Spleen (tissue), 11 donors: ENCODE measurements at regions not wholly inside any gene's neighbourhood (a gene's known extent, or its start where the extent isn't known, plus 50 kb on each side); places are given as distances from the start of the nearest gene placed in this dataset.
"Not testable (repeated sequence)": the region's sequence is repeated elsewhere in the genome, so short reads cannot be mapped to it uniquely, and the experiment has no call there.

Experiments used
- DNase-seq: peaks from one replicate; pipeline ENCODE4 v3.0.0-alpha.2; 2020
- H3K27ac ChIP-seq, 8 donors: fragments of 200-600 bp; sonication (generic) in 7 of 8; 1 replicate in 4 of 8; 2 replicates in 4 of 8; pipeline versions ENCODE4 v1.5.0 to v1.8.0; 2016 to 2021; ENCODE audit warnings: inconsistent platforms in 4 of 8, mild to moderate bottlenecking in 4 of 8, moderate library complexity in 1 of 8
- H3K27me3 ChIP-seq, 7 donors: fragments of 200-600 bp; sonication (generic) in 6 of 7; replicated peaks in 1 of 7; 1 replicate in 4 of 7; 2 replicates in 3 of 7; pipeline versions ENCODE4 v1.5.0 to v1.8.0; 2016 to 2021; ENCODE audit warnings: inconsistent platforms in 3 of 7, mild to moderate bottlenecking in 1 of 7
- H3K36me3 ChIP-seq, 6 donors: fragments of 200-600 bp; sonication (generic) in 5 of 6; 1 replicate in 4 of 6; 2 replicates in 2 of 6; pipeline versions ENCODE4 v1.5.0 to v1.8.0; 2016 to 2021; ENCODE audit warnings: inconsistent platforms in 2 of 6
- H3K4me1 ChIP-seq, 6 donors: fragments of 200-600 bp; sonication (generic) in 5 of 6; 1 replicate in 3 of 6; 2 replicates in 3 of 6; pipeline versions ENCODE4 v1.5.0 to v1.8.0; 2016 to 2021; ENCODE audit warnings: inconsistent platforms in 3 of 6
- H3K4me3 ChIP-seq, 8 donors: fragments of 200-600 bp; sonication (generic) in 7 of 8; 1 replicate in 4 of 8; 2 replicates in 4 of 8; pipeline versions ENCODE4 v1.5.0 to v1.8.0; 2016 to 2021; ENCODE audit warnings: inconsistent platforms in 4 of 8, mild to moderate bottlenecking in 4 of 8, moderate library complexity in 2 of 8
- H3K9me3 ChIP-seq, 8 donors: fragments of 200-600 bp; sonication (generic) in 7 of 8; 1 replicate in 4 of 8; 2 replicates in 4 of 8; pipeline versions ENCODE4 v1.5.0 to v1.8.0; 2016 to 2021; ENCODE audit warnings: inconsistent platforms in 4 of 8
- POLR2A ChIP-seq, 3 donors: fragments of 450-650 bp; IDR thresholded peaks; one replicate each; pipeline ENCODE4 v1.5.1; 2017; ENCODE audit warnings: antibody characterized with exemption in 3 of 3, mild to moderate bottlenecking in 1 of 3
- POLR2AphosphoS5 ChIP-seq, 3 donors: sonication (generic); formaldehyde crosslinking; IDR thresholded peaks; one replicate each; pipeline ENCODE4 v1.5.1; 2017; ENCODE audit warnings: antibody characterized with exemption in 3 of 3
- WGBS, 5 donors: extraction: QIAGEN DNeasy Blood & Tissue Kit in 3 of 5; methylation state at CpG; one replicate each; pipeline versions ENCODE4 v1.1.5 to v1.1.7; 2013 to 2018; 5-methylcytosine and 5-hydroxymethylcytosine counted together
- intact Hi-C: fragments of 100-400 bp; cut with DNase I; formaldehyde crosslinking; loops from one replicate; pipeline ENCODE4 v1.15.0; 2023; ENCODE audit warnings: low total_unique reads
- TF ChIP-seq, protein P1 (sequence below), 11 experiments: fragments of 200-600 bp in 7 of 11; fragments of 450-650 bp in 4 of 11; sonication (generic) in 4 of 11; IDR thresholded peaks in 8 of 11; conservative IDR thresholded peaks in 3 of 11; 1 replicate in 7 of 11; 2 replicates in 4 of 11; pipeline versions ENCODE4 v1.4.0 to v1.8.0; 2016 to 2021; ENCODE audit warnings: antibody characterized with exemption in 11 of 11, inconsistent platforms in 4 of 11, mild to moderate bottlenecking in 1 of 11
- donor health status: healthy with polysubstance abuse.
- donor health status: DM: no; HTN: no; CAD: no; lungs with moderate emphysema.
- donor health status: DM: no; HTN: no; CAD: no.
- donor health status: Bipolar disorder and iron deficiency.
- donor health status: healthy.
- donor health status: DM: no; HTN: no; CAD: no.
- donor health status: DM: yes; HTN: yes; CAD: no.

DNA sequence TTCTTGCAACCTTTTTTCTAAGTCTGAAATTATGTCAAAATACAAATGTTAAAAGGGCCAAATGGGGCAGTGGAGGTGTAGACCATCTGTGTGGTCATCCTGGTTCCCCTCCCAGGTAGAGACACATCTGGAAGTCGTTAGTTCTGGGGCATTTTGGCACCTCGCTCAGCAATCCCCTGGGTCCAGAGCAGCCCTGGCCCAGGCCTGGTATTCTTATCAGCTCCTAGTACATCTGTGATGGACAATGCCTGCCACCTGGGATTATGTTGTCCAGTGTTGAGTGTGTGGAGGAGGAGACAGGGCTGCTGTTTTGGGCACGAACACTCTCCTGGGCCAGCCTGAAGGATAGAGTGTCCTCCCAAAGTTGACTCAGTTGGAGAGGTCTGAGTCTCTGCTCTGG, 74.8 kb downstream of the GADD45G start:
- H3K4me1 ChIP-seq: no peaks in the 10 kb centered on the region
- WGBS, 5 donors: 78 to 95% (median 85%) methylated on average over 3 of the region's 3 CpGs
- intact Hi-C loops: no loop called here

DNA sequence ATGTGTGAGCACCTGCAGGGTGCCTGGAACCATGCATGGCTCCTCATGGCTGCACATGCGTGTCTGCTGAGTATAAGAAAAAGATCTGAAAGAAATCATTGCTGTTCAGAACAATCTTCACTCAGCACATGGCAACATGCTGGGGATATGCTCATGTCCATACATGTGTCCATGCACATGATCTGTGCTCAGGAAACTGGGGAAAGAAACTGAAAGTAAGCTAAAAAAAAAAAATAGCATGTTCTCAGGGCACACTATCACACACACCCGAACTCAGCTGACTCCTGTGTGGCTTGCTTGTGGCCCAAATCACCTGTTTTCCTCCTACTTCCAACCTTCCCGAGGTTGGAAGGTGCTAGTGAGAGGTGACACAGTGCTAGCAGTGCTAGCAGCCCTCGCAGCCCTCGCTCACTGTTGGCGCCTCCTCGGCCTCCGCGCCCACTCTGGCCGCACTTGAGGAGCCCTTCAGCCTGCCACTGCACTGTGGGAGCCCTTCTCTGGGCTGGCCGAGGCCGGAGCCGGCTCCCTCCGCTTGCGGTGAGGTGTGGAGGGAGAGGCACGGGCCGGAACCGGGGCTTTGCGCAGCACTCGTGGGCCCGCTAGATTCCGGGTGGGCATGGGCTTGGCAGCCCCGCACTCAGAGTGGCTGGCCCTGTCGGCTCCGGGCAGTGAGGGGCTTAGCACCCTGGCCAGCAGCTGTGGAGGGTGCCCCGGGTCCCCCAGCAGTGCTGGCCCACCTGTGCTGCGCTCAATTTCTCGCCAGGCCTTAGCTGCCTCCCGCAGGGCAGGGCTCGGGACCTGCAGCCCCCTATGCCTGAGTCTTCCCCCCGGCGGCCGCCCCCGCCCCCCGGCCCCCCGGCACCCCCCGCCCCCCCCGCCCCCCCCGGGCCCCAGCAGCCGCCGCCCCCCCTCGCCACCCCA, 76.0 kb downstream of the GADD45G start:
- no peaks in the 10 kb centered on the region for H3K9me3 ChIP-seq
- H3K4me3 ChIP-seq: no peak overlapping the region
- WGBS, 5 donors: 89 to 95% (median 93%) methylated on average over 26 to 38 of the region's 42 CpGs
- no peak overlapping the region for H3K27ac ChIP-seq
- H3K4me1 ChIP-seq: no peaks in the 10 kb centered on the region
- intact Hi-C loops: no loop called here
- H3K27me3 ChIP-seq: no peaks in the 10 kb centered on the region
- DNase-seq: no peak
- H3K36me3 ChIP-seq: no peaks in the 10 kb centered on the region
- TF ChIP-seq POLR2A (IDR thresholded peaks at IDR 0.05) (no peak), POLR2AphosphoS5 (IDR thresholded peaks at IDR 0.05) (no peak)
- TF ChIP-seq, protein P1, sequence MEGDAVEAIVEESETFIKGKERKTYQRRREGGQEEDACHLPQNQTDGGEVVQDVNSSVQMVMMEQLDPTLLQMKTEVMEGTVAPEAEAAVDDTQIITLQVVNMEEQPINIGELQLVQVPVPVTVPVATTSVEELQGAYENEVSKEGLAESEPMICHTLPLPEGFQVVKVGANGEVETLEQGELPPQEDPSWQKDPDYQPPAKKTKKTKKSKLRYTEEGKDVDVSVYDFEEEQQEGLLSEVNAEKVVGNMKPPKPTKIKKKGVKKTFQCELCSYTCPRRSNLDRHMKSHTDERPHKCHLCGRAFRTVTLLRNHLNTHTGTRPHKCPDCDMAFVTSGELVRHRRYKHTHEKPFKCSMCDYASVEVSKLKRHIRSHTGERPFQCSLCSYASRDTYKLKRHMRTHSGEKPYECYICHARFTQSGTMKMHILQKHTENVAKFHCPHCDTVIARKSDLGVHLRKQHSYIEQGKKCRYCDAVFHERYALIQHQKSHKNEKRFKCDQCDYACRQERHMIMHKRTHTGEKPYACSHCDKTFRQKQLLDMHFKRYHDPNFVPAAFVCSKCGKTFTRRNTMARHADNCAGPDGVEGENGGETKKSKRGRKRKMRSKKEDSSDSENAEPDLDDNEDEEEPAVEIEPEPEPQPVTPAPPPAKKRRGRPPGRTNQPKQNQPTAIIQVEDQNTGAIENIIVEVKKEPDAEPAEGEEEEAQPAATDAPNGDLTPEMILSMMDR (IDR thresholded peaks at IDR 0.05 in 8 of 11, conservative IDR thresholded peaks at IDR 0.05 in 3 of 11): no peak

More for the DNA sequence above, 74.8 kb downstream of the GADD45G start:
- no peaks in the 10 kb centered on the region for H3K36me3 ChIP-seq
- no peak overlapping the region for H3K27ac ChIP-seq
- H3K27me3 ChIP-seq: no peaks in the 10 kb centered on the region
- TF ChIP-seq POLR2A (IDR thresholded peaks at IDR 0.05): no peak
- no peak for TF ChIP-seq POLR2AphosphoS5 (IDR thresholded peaks at IDR 0.05)
- TF ChIP-seq, protein P1 (IDR thresholded peaks at IDR 0.05 in 8 of 11, conservative IDR thresholded peaks at IDR 0.05 in 3 of 11): no peak
- no peaks in the 10 kb centered on the region for H3K9me3 ChIP-seq
- H3K4me3 ChIP-seq: no peak overlapping the region
- no peak for DNase-seq

DNA sequence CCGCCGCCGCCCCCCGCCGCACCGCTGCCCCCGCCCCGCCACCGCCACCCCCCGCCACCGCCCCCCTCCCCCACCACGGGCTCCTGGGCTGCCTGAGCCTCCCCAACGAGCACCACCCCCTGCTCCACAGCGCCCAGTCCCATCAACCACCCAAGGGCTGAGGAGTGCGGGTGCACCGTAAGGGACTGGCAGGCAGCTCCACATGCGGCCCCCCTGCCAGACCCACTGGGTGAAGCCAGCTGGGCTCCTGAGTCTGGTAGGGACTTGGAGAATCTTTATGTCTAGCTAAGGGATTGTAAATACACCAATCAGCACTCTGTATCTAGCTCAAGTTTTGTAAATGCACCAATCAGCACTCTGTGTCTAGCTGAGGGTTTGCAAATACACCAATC, 76.7 kb downstream of the GADD45G start:
- H3K4me1 ChIP-seq, H3K36me3 ChIP-seq, H3K9me3 ChIP-seq, intact Hi-C loops, H3K27ac ChIP-seq, H3K4me3 ChIP-seq, DNase-seq, H3K27me3 ChIP-seq: not testable (repeated sequence)
- 94 to 99% (median 98%) methylated on average over 5 to 14 of the region's 17 CpGs for WGBS, 5 donors

DNA sequence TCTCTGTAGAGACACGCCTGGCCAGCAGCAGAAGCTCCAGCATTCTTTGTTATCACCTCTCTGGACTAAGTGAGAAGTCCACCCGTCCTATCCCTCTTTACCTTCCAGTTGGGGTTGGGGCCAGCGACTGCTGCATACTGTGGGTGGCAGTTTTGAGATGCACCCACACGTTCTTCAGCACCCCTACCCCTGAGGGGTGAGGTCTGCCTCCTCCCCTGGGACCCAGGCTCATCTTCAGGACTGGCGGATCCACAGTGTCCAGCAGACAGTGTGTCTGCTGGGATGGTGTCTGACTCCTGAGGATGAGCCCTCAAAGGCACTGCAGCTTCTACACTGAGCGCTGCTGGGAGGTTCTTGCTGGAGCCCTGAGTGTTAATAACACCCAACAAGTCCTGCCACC, 78.8 kb downstream of the GADD45G start:
- H3K27me3 ChIP-seq: no peaks in the 10 kb centered on the region
- H3K4me1 ChIP-seq: no peaks in the 10 kb centered on the region
- H3K9me3 ChIP-seq: no peaks in the 10 kb centered on the region
- no peak overlapping the region for H3K4me3 ChIP-seq
- no peak overlapping the region for H3K27ac ChIP-seq
- TF ChIP-seq POLR2AphosphoS5 (IDR thresholded peaks at IDR 0.05): no peak
- TF ChIP-seq, protein P1 (IDR thresholded peaks at IDR 0.05 in 8 of 11, conservative IDR thresholded peaks at IDR 0.05 in 3 of 11): no peak
- TF ChIP-seq POLR2A (IDR thresholded peaks at IDR 0.05): no peak
- DNase-seq: no peak
- H3K36me3 ChIP-seq: no peaks in the 10 kb centered on the region
- intact Hi-C loops: no loop called here
- 83 to 96% (median 92%) methylated on average over 5 to 6 of the region's 6 CpGs for WGBS, 5 donors
